GM21423 (cell line): ENCODE measurements at regions not wholly inside any gene's neighbourhood (a gene's known extent, or its start where the extent isn't known, plus 50 kb on each side); places are given as distances from the start of the nearest gene placed in this dataset.
"Not testable (repeated sequence)": the region's sequence is repeated elsewhere in the genome, so short reads cannot be mapped to it uniquely, and the experiment has no call there.

Experiments
- ATAC-seq: cut with Tn5 transposase; IDR thresholded peaks from one replicate; pipeline ENCODE4 v1.9.1; 2021; ENCODE audit warnings: mild to moderate bottlenecking, moderate library complexity; ENCODE audit not compliant: unreplicated experiment

DNA sequence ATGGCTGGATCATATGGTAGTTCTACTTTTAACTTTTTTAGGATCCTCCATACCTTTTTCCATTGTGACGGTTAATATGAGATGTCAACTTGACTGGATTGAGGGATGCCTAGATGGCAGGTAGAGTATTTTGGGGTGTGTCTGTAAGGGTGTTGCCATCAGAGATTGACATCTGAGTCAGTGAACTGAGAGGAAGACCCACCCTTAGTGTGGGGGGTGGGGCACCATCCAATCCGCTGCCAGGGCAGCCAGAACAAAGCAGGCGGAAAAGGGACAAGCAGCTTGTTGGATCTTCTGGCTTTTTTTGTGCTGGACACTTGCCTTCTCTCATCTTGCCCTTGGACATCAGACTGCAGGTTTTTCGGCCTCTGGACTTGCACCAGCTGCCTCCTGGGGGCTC lies 168.5 kb upstream of the CXCL13 start:
- no peak for ATAC-seq

DNA sequence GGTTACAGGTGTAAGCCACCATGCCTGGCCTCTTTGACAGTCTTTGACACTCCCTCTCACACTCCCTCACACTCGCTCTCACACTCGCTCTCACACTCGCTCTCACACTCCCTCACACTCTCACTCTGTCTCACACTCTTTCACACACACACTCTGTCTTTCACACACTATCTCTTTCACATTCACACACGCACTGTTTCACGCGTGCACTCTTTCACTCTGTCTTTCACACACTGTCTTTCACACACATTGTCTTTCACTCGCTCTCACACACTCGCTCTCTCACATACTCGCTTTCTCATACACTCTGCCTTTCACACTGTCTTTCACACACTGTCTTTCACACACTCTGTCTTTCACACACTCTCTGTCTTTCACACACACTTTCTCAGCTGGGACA lies 167.1 kb upstream of the CXCL13 start:
- no peak for ATAC-seq

GRCh38 chr4:77443941-77444340 lies 161.7 kb upstream of the CXCL13 start:
- ATAC-seq: no peak

DNA sequence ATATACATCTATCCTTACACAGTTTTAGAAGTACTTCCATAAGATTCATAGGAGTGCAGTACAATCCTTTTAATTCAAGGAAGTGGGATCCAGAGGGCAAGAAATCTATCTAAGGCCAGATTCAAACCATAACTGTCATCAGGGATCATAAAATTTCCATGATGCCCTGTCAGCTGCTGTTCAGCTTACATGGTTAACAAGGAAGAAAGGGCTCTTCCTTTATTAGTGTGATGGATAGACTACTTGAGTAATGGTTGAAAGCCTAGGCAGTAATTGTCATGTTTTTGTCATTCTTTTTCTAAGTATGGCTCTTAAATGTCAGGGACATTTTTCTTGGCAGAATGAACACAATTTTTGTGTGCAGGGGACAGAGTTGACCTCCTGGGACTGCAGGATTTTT lies 159.8 kb upstream of the CXCL13 start:
- ATAC-seq: no peak

- ATAC-seq: no peak
Measured at GRCh38 chr4:77446601-77447000, 159.0 kb upstream of the CXCL13 start.

GRCh38 chr4:77449171-77449570 lies 156.4 kb upstream of the CXCL13 start:
- ATAC-seq: no peak

GRCh38 chr4:77450006-77450405 lies 155.6 kb upstream of the CXCL13 start:
- ATAC-seq: no peak

- no peak for ATAC-seq
Measured at GRCh38 chr4:77451530-77451929, 154.1 kb upstream of the CXCL13 start.

GRCh38 chr4:77452117-77452516 lies 153.5 kb upstream of the CXCL13 start:
- ATAC-seq: not testable (repeated sequence)

GRCh38 chr4:77453911-77454310 lies 151.7 kb upstream of the CXCL13 start:
- ATAC-seq: no peak

GRCh38 chr4:77454858-77455257 lies 150.8 kb upstream of the CXCL13 start:
- no peak for ATAC-seq

- ATAC-seq: not testable (repeated sequence)
Measured at GRCh38 chr4:77464100-77464499, 141.5 kb upstream of the CXCL13 start.

- no peak for ATAC-seq
Measured at GRCh38 chr4:77465271-77465670, 140.3 kb upstream of the CXCL13 start.

DNA sequence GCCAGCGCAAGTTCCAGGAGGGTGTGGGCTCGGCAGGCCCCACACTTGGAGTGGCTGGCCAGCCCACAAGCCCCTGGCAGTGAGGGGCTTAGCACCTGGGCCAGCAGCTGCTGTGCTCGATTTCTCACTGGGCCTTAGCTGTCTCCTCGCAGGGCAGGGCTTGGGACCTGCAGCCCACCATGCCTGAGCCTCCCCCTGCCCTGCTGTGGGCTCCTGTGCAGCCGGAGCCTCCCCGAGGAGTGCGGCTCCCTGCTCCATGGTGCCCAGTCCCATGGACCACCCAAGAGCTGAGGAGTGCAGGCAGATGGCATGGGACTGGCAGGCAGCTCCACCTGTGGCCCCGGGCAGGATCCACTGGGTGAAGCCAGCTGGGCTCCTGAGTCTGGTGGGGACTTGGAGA lies 139.2 kb upstream of the CXCL13 start:
- no peak for ATAC-seq

DNA sequence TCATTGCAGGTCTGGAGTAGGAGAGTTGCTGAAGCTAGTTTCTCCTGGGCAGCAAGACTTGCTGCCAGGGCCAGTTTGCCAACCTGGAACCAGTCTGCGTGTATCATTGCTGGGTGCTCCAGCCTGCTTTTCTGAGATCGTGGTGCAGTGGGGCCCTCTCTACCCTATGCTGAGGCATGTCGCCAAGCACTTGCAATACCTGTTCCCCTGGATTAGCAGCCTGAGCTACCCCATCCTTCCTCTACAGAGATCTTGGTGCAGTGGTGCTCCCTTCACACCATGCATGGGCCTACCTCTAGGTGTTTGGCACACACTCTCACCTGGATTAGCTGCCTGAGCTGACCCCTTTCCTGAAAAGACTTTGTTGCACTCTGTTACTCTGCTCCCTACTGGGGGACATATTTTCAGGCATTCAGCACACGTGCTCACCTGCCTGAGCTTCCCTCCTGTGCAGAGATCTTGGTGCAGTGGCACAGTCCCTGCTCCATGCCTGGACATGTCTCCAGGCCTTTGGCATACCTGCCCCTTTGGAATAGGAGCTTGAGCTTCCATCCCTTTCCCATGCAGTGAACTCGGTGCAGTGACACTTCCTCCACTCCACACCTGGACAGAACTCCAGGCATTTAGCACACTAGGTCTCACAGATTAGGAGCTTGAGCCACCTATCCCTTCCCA lies 133.7 kb upstream of the CXCL13 start:
- ATAC-seq: no peak

DNA sequence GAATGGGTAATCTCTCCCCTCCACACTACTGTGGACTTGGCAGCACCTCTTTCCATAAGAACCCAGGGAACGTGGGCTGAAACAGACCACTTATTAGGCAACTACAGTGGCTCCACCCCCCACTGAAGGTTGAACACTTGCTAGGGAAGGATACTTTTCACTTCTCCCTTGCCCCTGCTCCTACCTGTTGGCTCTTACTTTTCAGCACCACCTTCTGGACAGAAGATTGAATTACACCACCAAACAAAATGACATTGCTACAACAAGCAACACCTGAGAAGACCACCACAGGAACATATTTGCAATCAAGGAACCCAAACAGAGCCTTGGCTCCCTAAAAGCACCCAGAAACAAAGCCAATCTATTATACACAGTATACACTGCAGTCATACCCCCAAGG lies 132.1 kb upstream of the CXCL13 start:
- no peak for ATAC-seq

DNA sequence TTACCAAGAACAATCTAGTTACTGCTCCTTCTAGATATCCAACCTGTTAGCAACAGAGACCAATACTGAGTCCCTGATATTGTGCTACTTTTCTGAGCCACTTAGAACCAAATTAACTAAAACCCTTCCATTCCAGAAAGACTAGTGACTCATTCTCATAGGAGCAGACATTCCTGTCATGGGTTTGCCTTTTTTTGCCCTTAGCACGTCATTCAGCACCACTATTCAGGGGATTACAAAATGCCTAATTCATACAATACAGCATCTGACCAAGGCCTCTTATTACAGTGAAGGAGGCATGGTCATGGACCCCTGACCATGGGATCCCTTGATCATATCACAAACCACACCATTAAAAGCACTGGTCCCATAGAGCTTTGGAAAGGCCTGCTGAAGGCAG lies 123.8 kb upstream of the CXCL13 start:
- no peak for ATAC-seq

GRCh38 chr4:77488882-77489281 lies 116.7 kb upstream of the CXCL13 start:
- ATAC-seq: no peak

- ATAC-seq: peak; percentile 56
Measured at GRCh38 chr4:77493120-77493752, 112.4 kb upstream of the CXCL13 start.

- peak; percentile 45 for ATAC-seq
Measured at GRCh38 chr4:77493829-77494551, 111.6 kb upstream of the CXCL13 start.

- no peak for ATAC-seq
Measured at GRCh38 chr4:77496457-77496856, 109.2 kb upstream of the CXCL13 start.

DNA sequence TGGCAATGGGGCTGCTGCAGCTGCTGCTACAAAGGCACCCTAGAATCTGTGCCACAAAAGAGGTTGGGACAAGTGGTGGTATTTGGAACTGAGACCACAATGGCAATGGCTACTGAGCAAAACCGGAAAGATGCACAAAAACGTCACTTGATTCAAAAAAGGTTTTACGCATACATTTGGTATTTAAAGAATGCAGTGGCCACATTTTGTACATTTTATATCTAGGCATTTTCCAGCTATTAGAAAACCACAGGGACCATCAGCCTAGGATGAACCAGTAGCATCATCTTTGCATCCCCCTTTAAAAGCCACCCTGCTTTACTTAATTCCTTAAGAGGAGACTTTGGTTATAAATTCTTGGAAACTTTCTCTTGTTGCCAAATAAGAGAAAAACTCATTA lies 104.8 kb upstream of the CXCL13 start:
- no peak for ATAC-seq
